HL-60 (cell line): ENCODE measurements at regions not wholly inside any gene's neighbourhood (a gene's known extent, or its start where the extent isn't known, plus 50 kb on each side); places are given as distances from the start of the nearest gene placed in this dataset.

Source experiments
- GABPA ChIP-seq: IDR thresholded peaks from 2 replicates; pipeline ENCODE4 v1.6.1; 2012; ENCODE audit warnings: low read depth
- POLR2AphosphoS5 ChIP-seq: IDR thresholded peaks from 2 replicates; pipeline ENCODE4 v1.6.1; 2012; ENCODE audit warnings: low read depth
- REST ChIP-seq: IDR thresholded peaks from 2 replicates; pipeline ENCODE4 v1.6.1; 2012; ENCODE audit warnings: low read depth; ENCODE audit not compliant: insufficient replicate concordance
- TF ChIP-seq, protein P1 (sequence below): IDR thresholded peaks from one replicate; pipeline ENCODE4 v1.5.1; 2011; ENCODE audit warnings: low read length, control low read depth, inconsistent platforms; ENCODE audit not compliant: insufficient read depth

- TF ChIP-seq, protein P1, sequence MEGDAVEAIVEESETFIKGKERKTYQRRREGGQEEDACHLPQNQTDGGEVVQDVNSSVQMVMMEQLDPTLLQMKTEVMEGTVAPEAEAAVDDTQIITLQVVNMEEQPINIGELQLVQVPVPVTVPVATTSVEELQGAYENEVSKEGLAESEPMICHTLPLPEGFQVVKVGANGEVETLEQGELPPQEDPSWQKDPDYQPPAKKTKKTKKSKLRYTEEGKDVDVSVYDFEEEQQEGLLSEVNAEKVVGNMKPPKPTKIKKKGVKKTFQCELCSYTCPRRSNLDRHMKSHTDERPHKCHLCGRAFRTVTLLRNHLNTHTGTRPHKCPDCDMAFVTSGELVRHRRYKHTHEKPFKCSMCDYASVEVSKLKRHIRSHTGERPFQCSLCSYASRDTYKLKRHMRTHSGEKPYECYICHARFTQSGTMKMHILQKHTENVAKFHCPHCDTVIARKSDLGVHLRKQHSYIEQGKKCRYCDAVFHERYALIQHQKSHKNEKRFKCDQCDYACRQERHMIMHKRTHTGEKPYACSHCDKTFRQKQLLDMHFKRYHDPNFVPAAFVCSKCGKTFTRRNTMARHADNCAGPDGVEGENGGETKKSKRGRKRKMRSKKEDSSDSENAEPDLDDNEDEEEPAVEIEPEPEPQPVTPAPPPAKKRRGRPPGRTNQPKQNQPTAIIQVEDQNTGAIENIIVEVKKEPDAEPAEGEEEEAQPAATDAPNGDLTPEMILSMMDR: no peak
- TF ChIP-seq POLR2AphosphoS5: no peak
- no peak for TF ChIP-seq REST
- TF ChIP-seq GABPA: no peak
Measured at GRCh38 chrX:66915893-66916292, 277.0 kb upstream of the EDA2R start.
